K562 (cell line): ENCODE measurements at regions not wholly inside any gene's neighbourhood (a gene's known extent, or its start where the extent isn't known, plus 50 kb on each side); places are given as distances from the start of the nearest gene placed in this dataset.

ENCODE experiments used
- ATAC-seq: fragments of 200-7000 bp; cut with Tn5 transposase; 3 replicates; pipeline ENCODE4 v1.9.1; 2020; ENCODE audit warnings: moderate library complexity
- BruUV-seq: library from RNA; stranded (reverse); fragments of 400-500 nt; replicated peaks from 2 replicates; lab custom pipeline; 2021; lab: Mats Ljungman, UMichigan
- CTCF ChIA-PET: fragments of 300-600 bp; formaldehyde crosslinking; extraction: SDS; loops from one replicate; lab custom pipeline; 2021; ENCODE audit warnings: low intra/inter-chr PET ratio; lab: Yijun Ruan, JAX
- POLR2A ChIA-PET: fragments of 300-600, 350-650 bp; sonication (Branson Sonifier 250); formaldehyde crosslinking; extraction: SDS; loops from one replicate; lab custom pipeline; 2021; ENCODE audit warnings: antibody characterized with exemption, inconsistent platforms; lab: Yijun Ruan, JAX
- DNase-seq, 4 experiments: peaks; one replicate each; pipeline versions ENCODE4 v3.0.0 to v3.0.0-alpha.2; 2011 to 2018; ENCODE audit warnings: low spot score in 3 of 4, mixed read lengths in 3 of 4; ENCODE audit errors: extremely low read depth in 1 of 4
- FAIRE-seq: peaks from 2 replicates; lab custom pipeline; 2011; peaks lifted over from hg19 to GRCh38; lab: Jason Lieb, UNC
- H2AFZ ChIP-seq: 2 replicates; pipeline ENCODE4 v1.6.0; 2011; ENCODE audit warnings: low read depth, low read length, control low read depth, inconsistent platforms
- H3K27ac ChIP-seq: fragments of 200-600 bp; 3 replicates; pipeline ENCODE4 v1.8.0; 2011; ENCODE audit warnings: low read depth, mild to moderate bottlenecking, control low read depth, inconsistent platforms, low read length, moderate library complexity, mixed read lengths; ENCODE audit errors: extremely low read depth
- H3K27me3 ChIP-seq, 2 experiments: fragments of 300-600 bp in 1 of 2; 2 replicates in 1 of 2; 3 replicates in 1 of 2; pipeline versions ENCODE4 v1.6.0 to v1.8.0; 2011; ENCODE audit warnings: inconsistent platforms in 2 of 2, low read length in 2 of 2, mild to moderate bottlenecking in 1 of 2, mixed read lengths in 1 of 2, moderate library complexity in 1 of 2; ENCODE audit not compliant: control insufficient read depth in 2 of 2, insufficient read depth in 2 of 2
- H3K36me3 ChIP-seq: fragments of 300-600 bp; 3 replicates; pipeline ENCODE4 v1.8.0; 2011; ENCODE audit warnings: mild to moderate bottlenecking, low read length, inconsistent platforms; ENCODE audit not compliant: control insufficient read depth, insufficient read depth
- H3K4me1 ChIP-seq, 2 experiments: fragments of 200-600 bp in 1 of 2; replicated peaks in 1 of 2; 2 replicates in 1 of 2; 3 replicates in 1 of 2; pipeline versions ENCODE4 v1.5.1 to v1.8.0; 2011; ENCODE audit warnings: inconsistent platforms in 2 of 2, low read length in 2 of 2, mild to moderate bottlenecking in 1 of 2, mixed read lengths in 1 of 2, moderate library complexity in 1 of 2; ENCODE audit not compliant: control insufficient read depth in 2 of 2, insufficient read depth in 2 of 2
- H3K4me2 ChIP-seq: 2 replicates; pipeline ENCODE4 v1.6.1; 2011; ENCODE audit warnings: low read length, control low read depth, inconsistent platforms, mixed read lengths; ENCODE audit not compliant: insufficient read depth
- H3K4me3 ChIP-seq: fragments of 200-600 bp; sonication (generic), shearing (Covaris generic); 2 replicates; pipeline ENCODE4 v1.5.1; 2016; ENCODE audit warnings: control low read depth, inconsistent platforms
- H3K79me2 ChIP-seq: fragments of 200-600 bp; 3 replicates; pipeline ENCODE4 v1.8.0; 2011; ENCODE audit warnings: low read length, inconsistent platforms; ENCODE audit not compliant: control insufficient read depth, insufficient read depth
- H3K9ac ChIP-seq, 2 experiments: 2 replicates each; pipeline versions ENCODE4 v1.6.0 to v1.6.1; 2011; ENCODE audit warnings: low read depth in 2 of 2, low read length in 2 of 2, control low read depth in 1 of 2, inconsistent platforms in 1 of 2, mild to moderate bottlenecking in 1 of 2, mixed read lengths in 1 of 2; ENCODE audit not compliant: insufficient read depth in 1 of 2
- H3K9me1 ChIP-seq: one replicate; pipeline ENCODE4 v1.6.0; 2011; ENCODE audit warnings: inconsistent platforms, mild to moderate bottlenecking, low read length, moderate library complexity; ENCODE audit not compliant: control insufficient read depth, insufficient read depth
- H3K9me3 ChIP-seq: replicated peaks from 2 replicates; pipeline ENCODE4 v1.5.1; 2011; ENCODE audit warnings: low read depth, low read length, inconsistent platforms; ENCODE audit not compliant: control insufficient read depth, insufficient read depth
- H4K20me1 ChIP-seq: replicated peaks from 2 replicates; pipeline ENCODE4 v1.6.1; 2011; ENCODE audit warnings: low read length, inconsistent platforms, mixed read lengths; ENCODE audit not compliant: control insufficient read depth, insufficient read depth
- ERF ChIP-seq: fragments of 450-650 bp; formaldehyde crosslinking; IDR thresholded peaks from 2 replicates; pipeline ENCODE4 v1.4.0; 2020; ENCODE audit warnings: mild to moderate bottlenecking, mixed read lengths
- MLLT1 ChIP-seq, 2 experiments: fragments of 450-650 bp; IDR thresholded peaks; 2 replicates each; pipeline ENCODE4 v1.6.1; 2016
- TOE1 ChIP-seq, 2 experiments: fragments of 450-650 bp in 1 of 2; sonication (generic) in 1 of 2; formaldehyde crosslinking in 1 of 2; IDR thresholded peaks; 2 replicates each; pipeline versions ENCODE4 v1.7.1 to v1.8.0; 2016 to 2022; ENCODE audit warnings: borderline replicate concordance in 2 of 2, mild to moderate bottlenecking in 2 of 2, antibody characterized with exemption in 1 of 2, inconsistent platforms in 1 of 2, low read depth in 1 of 2, missing genetic modification reagents in 1 of 2, moderate library complexity in 1 of 2
- XRCC3 ChIP-seq: fragments of 450-650 bp; IDR thresholded peaks from 2 replicates; pipeline ENCODE4 v1.6.1; 2017; ENCODE audit warnings: mild to moderate bottlenecking, moderate library complexity
- ZHX1 ChIP-seq: fragments of 150-350 bp; conservative IDR thresholded peaks from 2 replicates; pipeline ENCODE4 v1.6.1; 2014; ENCODE audit warnings: low read length
- ZNF609 ChIP-seq: sonication (generic); formaldehyde crosslinking; IDR thresholded peaks from 2 replicates; pipeline ENCODE4 v1.8.1; 2023; ENCODE audit warnings: missing genetic modification reagents, mild to moderate bottlenecking, borderline replicate concordance
- in situ Hi-C: fragments of 300-500 bp; cut with MboI; formaldehyde crosslinking; loops from 4 replicates; pipeline ENCODE4 v1.15.0; 2018; ENCODE audit warnings: inconsistent platforms, mixed read lengths
- intact Hi-C: fragments of 100-400 bp; cut with micrococcal nuclease; formaldehyde crosslinking; loops from 2 replicates; pipeline ENCODE4 v1.14.2; 2022

- H3K9me1 ChIP-seq, result no peaks in the 10 kb centered on the region
- ChIA-PET POLR2A (no interaction called here), CTCF (no interaction called here)
- H3K27ac ChIP-seq, result no peak overlapping the region
- no peak overlapping the region for H3K4me3 ChIP-seq
- no TSS peak for BruUV-seq
- ATAC-seq, result no peak
- H3K4me2 ChIP-seq, result no peak overlapping the region
- H3K9ac ChIP-seq, result no peak overlapping the region
- DNase-seq, result no peak
- FAIRE-seq, result no peak
- in situ Hi-C loops, result no loop called here
- H3K4me1 ChIP-seq, result no peaks in the 10 kb centered on the region
- no peak overlapping the region for H2AFZ ChIP-seq
- intact Hi-C loops, result no loop called here
- H3K27me3 ChIP-seq, result no peaks in the 10 kb centered on the region
- H3K36me3 ChIP-seq, result no peaks in the 10 kb centered on the region
- no peaks in the 10 kb centered on the region for H3K9me3 ChIP-seq
- no peaks in the 10 kb centered on the region for H4K20me1 ChIP-seq
- H3K79me2 ChIP-seq, result no peaks in the 10 kb centered on the region
- TF ChIP-seq XRCC3, result no peak
- TF ChIP-seq TOE1 (IDR thresholded peaks at IDR 0.05; ENCODE audit: borderline replicate concordance), result no peak
- no peak for TF ChIP-seq TOE1 (CRISPR knock-in tag; IDR thresholded peaks at IDR 0.05; ENCODE audit: borderline replicate concordance, low read depth)
- TF ChIP-seq MLLT1 (IDR thresholded peaks at IDR 0.05), result no peak
Measured at GRCh38 chr12:87283886-87284285, 745.3 kb downstream of the C12orf50 start.

- intact Hi-C loops (no loop called here), in situ Hi-C loops (no loop called here)
- Histone ChIP-seq H3K79me2 (no peaks in the 10 kb centered on the region), H3K9me3 (no peaks in the 10 kb centered on the region), H4K20me1 (no peaks in the 10 kb centered on the region), H3K36me3 (no peaks in the 10 kb centered on the region), H3K4me2 (no peak overlapping the region), H2AFZ (no peak overlapping the region), H3K4me1 (no peaks in the 10 kb centered on the region), H3K27me3 (no peaks in the 10 kb centered on the region), H3K27ac (no peak overlapping the region), H3K9me1 (no peaks in the 10 kb centered on the region), H3K4me3 (no peak overlapping the region), H3K9ac (no peak overlapping the region)
- ChIA-PET POLR2A (no interaction called here), CTCF (no interaction called here)
- TF ChIP-seq ERF (CRISPR knock-in tag), result no peak
- no peak for TF ChIP-seq ZNF609
- TF ChIP-seq ZHX1, result no peak
- ATAC-seq (no peak), DNase-seq (no peak), FAIRE-seq (no peak)
- BruUV-seq, result no TSS peak
Measured at GRCh38 chr12:87283111-87283510, 746.1 kb downstream of the C12orf50 start.
